ENCODE measurements at regions not wholly inside any gene's neighbourhood (a gene's known extent, or its start where the extent isn't known, plus 50 kb on each side); places are given as distances from the start of the nearest gene placed in this dataset.
"Not testable (repeated sequence)": the region's sequence is repeated elsewhere in the genome, so short reads cannot be mapped to it uniquely, and the experiment has no call there.

- Mint-ChIP-seq H3K4me1 (ENCODE audit: low read depth) (peaks cover 35% of the 10 kb centered on the region), H3K27me3 (ENCODE audit: low read depth) (no peaks in the 10 kb centered on the region), H3K27ac (peak overlapping the region; percentile 72), H3K4me3 (peak overlapping the region; percentile 37 to 60), H3K9me3 (no peaks in the 10 kb centered on the region), H3K36me3 (ENCODE audit: insufficient read depth in 2 of 2) (peaks cover 0 to 4% of the 10 kb centered on the region in 2 donors)
- peak in 1 of 2 donors; percentile 33 for DNase-seq
- ATAC-seq (replicated peaks in 1 of 2): peak; percentile 83 to 87
Observed at GRCh38 chr10:3926675-3927525, 141.9 kb upstream of the KLF6 start.

- Mint-ChIP-seq H3K4me3 (peak overlapping the region in 1 of 2 donors; percentile 37), H3K4me1 (ENCODE audit: low read depth) (peaks cover 28% of the 10 kb centered on the region), H3K36me3 (ENCODE audit: insufficient read depth in 2 of 2) (peaks cover 0 to 2% of the 10 kb centered on the region in 2 donors), H3K27me3 (ENCODE audit: low read depth) (no peaks in the 10 kb centered on the region), H3K27ac (peak overlapping the region; percentile 72), H3K9me3 (no peaks in the 10 kb centered on the region)
- ATAC-seq (replicated peaks in 1 of 2): peak in 1 of 2 donors; percentile 9
- DNase-seq: no peak
Observed at GRCh38 chr10:3926258-3926657, 141.2 kb upstream of the KLF6 start.

GRCh38 chr10:3925184-3925583 lies 140.2 kb upstream of the KLF6 start:
- DNase-seq (no peak), ATAC-seq (replicated peaks in 1 of 2) (no peak)
- no peaks in the 10 kb centered on the region for H3K9me3 Mint-ChIP-seq
- H3K27ac Mint-ChIP-seq: peak overlapping the region; percentile 0
- H3K27me3 Mint-ChIP-seq (ENCODE audit: low read depth): no peaks in the 10 kb centered on the region
- H3K4me3 Mint-ChIP-seq: no peak overlapping the region
- no peaks in the 10 kb centered on the region for H3K36me3 Mint-ChIP-seq (ENCODE audit: insufficient read depth in 2 of 2)
- peaks cover 27% of the 10 kb centered on the region for H3K4me1 Mint-ChIP-seq (ENCODE audit: low read depth)

- H3K4me3 Mint-ChIP-seq: no peak overlapping the region
- DNase-seq (no peak), ATAC-seq (replicated peaks in 1 of 2) (no peak)
- H3K27ac Mint-ChIP-seq: no peak overlapping the region
- H3K27me3 Mint-ChIP-seq (ENCODE audit: low read depth): no peaks in the 10 kb centered on the region
- peaks cover 27% of the 10 kb centered on the region for H3K4me1 Mint-ChIP-seq (ENCODE audit: low read depth)
- H3K36me3 Mint-ChIP-seq (ENCODE audit: insufficient read depth in 2 of 2): no peaks in the 10 kb centered on the region
- H3K9me3 Mint-ChIP-seq: no peaks in the 10 kb centered on the region
Observed at GRCh38 chr10:3924344-3924743, 139.3 kb upstream of the KLF6 start.

- Mint-ChIP-seq H3K36me3 (ENCODE audit: insufficient read depth in 2 of 2) (peaks cover 0 to 6% of the 10 kb centered on the region in 2 donors), H3K27ac (no peak overlapping the region), H3K27me3 (ENCODE audit: low read depth) (no peaks in the 10 kb centered on the region), H3K9me3 (no peaks in the 10 kb centered on the region), H3K4me1 (ENCODE audit: low read depth) (peaks cover 25% of the 10 kb centered on the region), H3K4me3 (no peak overlapping the region)
- DNase-seq (no peak), ATAC-seq (replicated peaks in 1 of 2) (no peak)
Observed at GRCh38 chr10:3923033-3923432, 138.0 kb upstream of the KLF6 start.

- Mint-ChIP-seq H3K27me3 (ENCODE audit: low read depth) (no peaks in the 10 kb centered on the region), H3K4me3 (no peak overlapping the region), H3K36me3 (ENCODE audit: insufficient read depth in 2 of 2) (peaks cover 0 to 6% of the 10 kb centered on the region in 2 donors), H3K27ac (no peak overlapping the region), H3K9me3 (no peaks in the 10 kb centered on the region), H3K4me1 (ENCODE audit: low read depth) (no peaks in the 10 kb centered on the region)
- ATAC-seq (replicated peaks in 1 of 2) (no peak), DNase-seq (no peak)
Observed at GRCh38 chr10:3919709-3920308, 134.8 kb upstream of the KLF6 start.

- H3K27ac Mint-ChIP-seq; H3K36me3 Mint-ChIP-seq (ENCODE audit: insufficient read depth in 2 of 2); H3K9me3 Mint-ChIP-seq; DNase-seq; H3K4me1 Mint-ChIP-seq (ENCODE audit: low read depth); ATAC-seq (replicated peaks in 1 of 2); H3K27me3 Mint-ChIP-seq (ENCODE audit: low read depth); H3K4me3 Mint-ChIP-seq: not testable (repeated sequence)
Observed at GRCh38 chr10:3917392-3917791, 132.4 kb upstream of the KLF6 start.

GRCh38 chr10:3914733-3915132 lies 129.7 kb upstream of the KLF6 start:
- DNase-seq (no peak), ATAC-seq (replicated peaks in 1 of 2) (no peak)
- Mint-ChIP-seq H3K36me3 (ENCODE audit: insufficient read depth in 2 of 2) (peaks cover 0 to 6% of the 10 kb centered on the region in 2 donors), H3K4me1 (ENCODE audit: low read depth) (no peaks in the 10 kb centered on the region), H3K9me3 (no peaks in the 10 kb centered on the region), H3K4me3 (no peak overlapping the region), H3K27me3 (ENCODE audit: low read depth) (no peaks in the 10 kb centered on the region), H3K27ac (no peak overlapping the region)

GRCh38 chr10:3911713-3912442 lies 126.9 kb upstream of the KLF6 start:
- Mint-ChIP-seq H3K9me3 (no peaks in the 10 kb centered on the region), H3K4me3 (no peak overlapping the region), H3K27me3 (ENCODE audit: low read depth) (no peaks in the 10 kb centered on the region), H3K36me3 (ENCODE audit: insufficient read depth in 2 of 2) (no peaks in the 10 kb centered on the region), H3K4me1 (ENCODE audit: low read depth) (peaks cover 2% of the 10 kb centered on the region), H3K27ac (no peak overlapping the region)
- ATAC-seq (replicated peaks in 1 of 2): no peak
- no peak for DNase-seq

GRCh38 chr10:3911241-3911640 lies 126.2 kb upstream of the KLF6 start:
- ATAC-seq (replicated peaks in 1 of 2) (no peak), DNase-seq (no peak)
- no peaks in the 10 kb centered on the region for H3K9me3 Mint-ChIP-seq
- no peaks in the 10 kb centered on the region for H3K27me3 Mint-ChIP-seq (ENCODE audit: low read depth)
- H3K4me1 Mint-ChIP-seq (ENCODE audit: low read depth): peaks cover 8% of the 10 kb centered on the region
- H3K4me3 Mint-ChIP-seq: no peak overlapping the region
- no peaks in the 10 kb centered on the region for H3K36me3 Mint-ChIP-seq (ENCODE audit: insufficient read depth in 2 of 2)
- H3K27ac Mint-ChIP-seq: no peak overlapping the region

- no peak overlapping the region for H3K4me3 Mint-ChIP-seq
- DNase-seq: no peak
- peaks cover 1 to 2% of the 10 kb centered on the region in 2 donors for H3K36me3 Mint-ChIP-seq (ENCODE audit: insufficient read depth in 2 of 2)
- peaks cover 14% of the 10 kb centered on the region for H3K4me1 Mint-ChIP-seq (ENCODE audit: low read depth)
- H3K27ac Mint-ChIP-seq: no peak overlapping the region
- peaks cover 0 to 3% of the 10 kb centered on the region in 2 donors for H3K9me3 Mint-ChIP-seq
- no peak for ATAC-seq (replicated peaks in 1 of 2)
- no peaks in the 10 kb centered on the region for H3K27me3 Mint-ChIP-seq (ENCODE audit: low read depth)
Observed at GRCh38 chr10:3909339-3909738, 124.3 kb upstream of the KLF6 start.

- no peaks in the 10 kb centered on the region for H3K27me3 Mint-ChIP-seq (ENCODE audit: low read depth)
Observed at GRCh38 chr10:3908183-3908582, 123.2 kb upstream of the KLF6 start.

GRCh38 chr10:3907514-3907913 lies 122.5 kb upstream of the KLF6 start:
- Mint-ChIP-seq H3K27ac (no peak overlapping the region), H3K36me3 (ENCODE audit: insufficient read depth in 2 of 2) (peaks cover 2 to 3% of the 10 kb centered on the region in 2 donors), H3K9me3 (peaks cover 3 to 5% of the 10 kb centered on the region in 2 donors), H3K4me3 (no peak overlapping the region), H3K27me3 (ENCODE audit: low read depth) (no peaks in the 10 kb centered on the region), H3K4me1 (ENCODE audit: low read depth) (peaks cover 29% of the 10 kb centered on the region)
- no peak for DNase-seq
- ATAC-seq (replicated peaks in 1 of 2): no peak

More at GRCh38 chr10:3908183-3908582, 123.2 kb upstream of the KLF6 start:
- DNase-seq (no peak), ATAC-seq (replicated peaks in 1 of 2) (no peak)
- Mint-ChIP-seq H3K9me3 (peaks cover 3 to 5% of the 10 kb centered on the region in 2 donors), H3K4me3 (no peak overlapping the region), H3K27ac (no peak overlapping the region), H3K4me1 (ENCODE audit: low read depth) (peaks cover 23% of the 10 kb centered on the region), H3K36me3 (ENCODE audit: insufficient read depth in 2 of 2) (peaks cover 2 to 3% of the 10 kb centered on the region in 2 donors)
